Effector CD8-positive, alpha-beta T cell (primary cell): ENCODE measurements at regions not wholly inside any gene's neighbourhood (a gene's known extent, or its start where the extent isn't known, plus 50 kb on each side); places are given as distances from the start of the nearest gene placed in this dataset.
"Not testable (repeated sequence)": the region's sequence is repeated elsewhere in the genome, so short reads cannot be mapped to it uniquely, and the experiment has no call there.

ENCODE experiments used
- DNase-seq: peaks from one replicate; lab custom pipeline; 2025; lab: John Stamatoyannopoulos, UW

GRCh38 chr17:5864741-5865657 is 205.2 kb upstream of the WSCD1 start:
- no peak for DNase-seq

GRCh38 chr17:5866978-5867377 is 203.2 kb upstream of the WSCD1 start:
- no peak for DNase-seq

GRCh38 chr17:5869041-5869745 is 201.0 kb upstream of the WSCD1 start:
- DNase-seq = no peak

GRCh38 chr17:5870231-5870953 is 199.8 kb upstream of the WSCD1 start:
- no peak for DNase-seq

- no peak for DNase-seq
Measured at GRCh38 chr17:5871666-5872065, 198.5 kb upstream of the WSCD1 start.

- DNase-seq = no peak
Measured at GRCh38 chr17:5872831-5873230, 197.3 kb upstream of the WSCD1 start.

- no peak for DNase-seq
Measured at GRCh38 chr17:5873781-5874180, 196.4 kb upstream of the WSCD1 start.

GRCh38 chr17:5874486-5874885 is 195.7 kb upstream of the WSCD1 start:
- DNase-seq = no peak

- DNase-seq = no peak
Measured at GRCh38 chr17:5877366-5877765, 192.8 kb upstream of the WSCD1 start.

GRCh38 chr17:5877948-5878347 is 192.2 kb upstream of the WSCD1 start:
- DNase-seq = no peak

- DNase-seq = no peak
Measured at GRCh38 chr17:5881849-5882248, 188.3 kb upstream of the WSCD1 start.

GRCh38 chr17:5883775-5884665 is 186.2 kb upstream of the WSCD1 start:
- DNase-seq = no peak

- DNase-seq = no peak
Measured at GRCh38 chr17:5885336-5885735, 184.8 kb upstream of the WSCD1 start.

- no peak for DNase-seq
Measured at GRCh38 chr17:5888811-5889210, 181.4 kb upstream of the WSCD1 start.

- no peak for DNase-seq
Measured at GRCh38 chr17:5892921-5893675, 177.1 kb upstream of the WSCD1 start.

- DNase-seq = no peak
Measured at GRCh38 chr17:5893741-5894140, 176.4 kb upstream of the WSCD1 start.

GRCh38 chr17:5895276-5895675 is 174.9 kb upstream of the WSCD1 start:
- no peak for DNase-seq

- no peak for DNase-seq
Measured at GRCh38 chr17:5896215-5896614, 174.0 kb upstream of the WSCD1 start.

- DNase-seq = no peak
Measured at GRCh38 chr17:5897275-5897911, 172.8 kb upstream of the WSCD1 start.

GRCh38 chr17:5897981-5898380 is 172.2 kb upstream of the WSCD1 start:
- DNase-seq = not testable (repeated sequence)
